ENCODE measurements at regions not wholly inside any gene's neighbourhood (a gene's known extent, or its start where the extent isn't known, plus 50 kb on each side); places are given as distances from the start of the nearest gene placed in this dataset.

DNA sequence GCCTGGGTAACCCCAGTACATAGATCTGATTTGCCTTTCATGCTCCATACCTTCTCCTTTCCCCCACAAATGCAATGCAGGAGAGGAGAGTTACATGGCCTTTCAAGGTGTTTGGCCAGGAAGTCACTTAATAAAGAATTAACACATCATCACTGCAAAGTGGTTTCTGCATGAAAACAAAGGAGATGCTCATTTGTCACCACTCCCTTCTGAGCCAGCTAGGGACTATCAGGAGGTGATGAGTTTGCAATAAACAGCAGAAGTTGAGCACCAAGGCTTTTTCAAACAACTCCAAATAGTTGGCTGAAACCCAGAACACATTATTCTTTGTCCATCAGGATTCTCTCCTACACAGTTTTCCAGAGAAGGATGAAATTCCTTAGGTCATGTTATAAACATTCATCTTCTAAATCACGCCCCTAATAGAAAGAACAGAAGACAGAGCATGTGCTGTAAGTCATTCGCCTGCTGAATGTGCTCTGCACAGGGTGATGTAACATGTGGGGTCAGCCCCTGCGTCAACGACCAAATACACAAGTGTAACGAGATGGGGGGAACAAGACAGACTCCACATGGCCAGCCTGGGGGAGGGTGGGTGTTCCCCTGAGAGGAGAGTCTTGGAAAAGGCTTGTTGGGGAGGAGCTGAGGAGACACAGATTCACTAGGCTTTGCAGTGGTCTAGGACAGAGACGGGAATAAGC, 87.3 kb upstream of the RMDN2 start:
- DNase-seq (ENCODE audit: low spot score) = no peak

DNA sequence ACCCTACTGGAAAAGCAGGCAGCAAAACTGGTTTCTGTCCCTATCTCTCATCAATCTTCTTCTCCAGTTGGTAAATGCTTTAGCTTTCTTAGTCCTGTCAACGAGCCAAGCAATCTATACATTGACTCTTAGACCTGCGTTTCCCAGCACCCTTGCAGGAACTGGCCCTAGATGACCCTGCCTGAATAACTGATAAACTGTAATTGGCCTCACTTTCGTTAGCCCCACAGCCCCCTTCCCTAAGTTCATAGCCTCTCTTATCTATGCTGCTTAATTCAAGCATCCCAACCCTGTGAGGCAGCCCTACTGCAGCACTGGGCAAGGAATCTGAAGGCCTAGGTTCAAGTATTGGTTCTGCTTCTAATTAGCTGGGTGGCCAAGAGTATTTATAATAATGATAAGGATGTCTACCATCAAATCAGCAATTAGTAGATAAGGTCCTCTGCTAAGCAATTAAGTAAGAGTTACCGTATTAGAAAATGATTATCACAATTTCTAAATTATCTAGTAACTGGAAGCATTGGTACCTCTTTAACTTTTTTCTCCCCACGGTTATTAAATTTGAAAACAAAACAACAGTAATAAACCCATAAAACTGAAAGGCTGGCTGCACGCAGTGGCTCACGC, 86.4 kb upstream of the RMDN2 start:
- no peak for DNase-seq (ENCODE audit: low spot score)

- DNase-seq (ENCODE audit: low spot score) = no peak
These were observed 85.1 kb upstream of the RMDN2 start for GRCh38 chr2:37839991-37840390.

- no peak for DNase-seq (ENCODE audit: low spot score)
These were observed 82.2 kb upstream of the RMDN2 start for GRCh38 chr2:37842732-37843440.

DNA sequence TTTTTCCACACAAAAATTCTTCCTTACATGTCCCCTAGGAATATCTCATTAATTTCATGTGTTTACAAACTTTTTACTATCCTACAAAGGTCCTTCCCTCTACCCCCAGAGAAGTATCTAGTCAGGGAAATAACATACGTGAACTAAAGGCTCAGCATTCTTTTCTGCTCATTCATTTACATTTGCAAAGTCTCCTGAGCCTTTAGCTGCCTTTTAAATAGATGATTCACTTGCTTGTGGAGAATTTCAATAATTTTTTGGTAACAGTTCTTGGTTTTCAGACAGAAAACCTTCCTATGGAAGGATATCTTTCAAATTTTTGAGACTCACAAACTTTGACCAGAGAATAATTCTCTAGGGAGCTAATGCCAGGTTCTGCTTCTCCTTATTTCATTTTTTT, 81.5 kb upstream of the RMDN2 start:
- DNase-seq (ENCODE audit: low spot score) = no peak

GRCh38 chr2:37846207-37846606, 78.9 kb upstream of the RMDN2 start:
- DNase-seq (ENCODE audit: low spot score) = no peak

GRCh38 chr2:37847792-37848191, 77.3 kb upstream of the RMDN2 start:
- no peak for DNase-seq (ENCODE audit: low spot score)

GRCh38 chr2:37848451-37848850, 76.6 kb upstream of the RMDN2 start:
- DNase-seq (ENCODE audit: low spot score) = no peak

GRCh38 chr2:37849911-37850310, 75.2 kb upstream of the RMDN2 start:
- DNase-seq (ENCODE audit: low spot score) = no peak

DNA sequence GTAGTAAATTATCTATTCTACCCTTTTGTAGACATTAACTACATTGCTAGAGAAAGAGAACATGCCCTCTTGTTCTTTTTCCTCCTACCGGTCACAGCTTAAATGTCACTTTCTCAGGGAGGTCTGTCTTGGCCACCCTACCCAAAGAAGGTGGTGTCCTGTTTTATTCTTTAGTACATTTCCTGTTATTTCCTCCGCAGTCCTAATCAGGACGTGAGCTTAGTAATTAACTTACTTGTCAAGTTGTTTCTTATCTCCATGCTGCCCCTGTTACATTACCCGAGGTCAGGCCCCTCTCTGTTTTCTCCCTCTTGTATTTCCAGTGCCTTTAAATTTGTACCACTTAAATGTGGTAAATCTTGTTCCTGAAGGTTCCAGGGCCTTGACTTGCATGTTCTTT, 73.7 kb upstream of the RMDN2 start:
- no peak for DNase-seq (ENCODE audit: low spot score)

DNA sequence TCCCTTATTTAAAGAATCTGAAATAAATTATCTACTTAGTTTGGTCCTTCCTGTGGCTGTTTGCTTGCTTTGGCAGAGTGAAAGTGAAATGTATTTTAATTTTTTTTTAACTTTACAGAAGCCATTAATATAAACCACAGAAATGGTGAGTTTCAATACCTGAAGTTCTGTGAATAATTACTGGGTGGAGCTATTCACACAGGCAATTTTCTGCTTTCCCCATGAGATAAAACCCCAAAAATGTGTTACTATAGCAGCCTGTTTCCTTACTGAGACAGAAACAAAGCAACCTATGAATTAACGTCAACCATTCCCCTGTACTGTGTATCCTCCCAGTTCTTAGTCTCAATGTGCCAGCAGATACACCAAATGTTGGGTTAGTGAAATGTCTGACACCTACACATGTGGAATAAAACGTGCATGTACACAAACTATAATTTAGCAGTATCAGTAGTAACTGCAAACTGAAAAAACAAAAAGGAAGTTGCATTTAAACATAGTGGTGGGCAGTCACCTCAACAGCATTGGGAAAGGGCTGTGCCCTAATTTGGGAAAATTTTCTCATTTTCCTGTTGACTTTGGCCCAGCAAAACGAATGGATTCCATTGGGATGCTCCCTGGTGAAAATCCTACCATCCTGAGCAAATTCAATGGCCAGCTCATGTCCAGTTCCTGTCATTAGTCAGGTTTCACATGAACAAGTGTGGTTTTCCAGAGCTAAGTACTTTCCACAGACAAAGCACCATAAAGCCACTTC, 73.1 kb upstream of the RMDN2 start:
- no peak for DNase-seq (ENCODE audit: low spot score)

DNA sequence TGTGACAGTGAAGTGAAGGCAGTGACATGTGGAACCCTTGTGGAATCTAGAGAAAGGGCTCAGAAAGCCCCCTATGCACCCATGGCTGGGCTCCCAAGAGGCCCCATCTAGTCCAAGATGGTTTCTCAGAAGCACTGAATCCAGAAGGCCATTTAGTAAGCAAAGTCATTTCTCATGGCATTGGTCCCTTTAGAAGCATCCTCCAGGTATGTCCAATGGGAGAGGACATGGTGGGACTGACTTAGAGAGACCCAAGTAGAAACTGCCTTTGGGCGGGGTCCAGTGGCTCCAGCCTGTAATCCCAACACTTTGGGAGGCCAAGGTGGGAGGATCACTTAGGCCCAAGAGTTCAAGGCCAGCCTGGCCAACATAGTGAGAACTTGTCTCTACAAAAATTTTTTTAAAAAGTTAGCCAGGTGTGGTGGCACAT, 72.5 kb upstream of the RMDN2 start:
- DNase-seq (ENCODE audit: low spot score) = no peak

DNA sequence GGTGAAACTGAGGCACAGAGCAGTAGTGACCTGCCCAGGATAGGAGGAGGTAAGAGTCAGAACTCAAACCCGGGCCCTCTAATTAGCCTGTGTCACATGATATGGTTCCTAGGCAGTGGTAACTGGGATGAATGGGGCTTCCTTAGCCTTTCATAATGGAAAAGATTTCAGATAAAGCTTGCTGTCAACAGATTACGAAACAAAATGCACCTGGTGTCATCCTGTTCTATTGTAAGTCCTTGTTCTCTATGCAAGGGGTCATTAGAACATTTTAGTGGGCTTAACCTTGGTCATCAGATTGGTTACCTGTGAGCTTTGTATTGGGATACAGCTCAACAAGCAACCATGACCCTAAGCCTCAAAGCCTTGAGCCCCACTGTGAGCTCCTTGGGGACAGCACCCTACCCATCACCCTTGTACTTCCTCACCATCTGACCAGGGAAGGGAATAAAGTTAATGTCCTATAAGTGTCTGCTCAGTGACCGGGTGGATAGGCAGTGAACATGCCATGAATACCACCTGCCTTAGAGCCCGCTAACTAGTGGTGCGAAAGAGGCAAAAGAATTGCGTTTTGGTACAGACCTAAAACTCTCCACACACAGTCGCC, 70.3 kb upstream of the RMDN2 start:
- no peak for DNase-seq (ENCODE audit: low spot score)

GRCh38 chr2:37855283-37856041, 69.6 kb upstream of the RMDN2 start:
- no peak for DNase-seq (ENCODE audit: low spot score)

DNA sequence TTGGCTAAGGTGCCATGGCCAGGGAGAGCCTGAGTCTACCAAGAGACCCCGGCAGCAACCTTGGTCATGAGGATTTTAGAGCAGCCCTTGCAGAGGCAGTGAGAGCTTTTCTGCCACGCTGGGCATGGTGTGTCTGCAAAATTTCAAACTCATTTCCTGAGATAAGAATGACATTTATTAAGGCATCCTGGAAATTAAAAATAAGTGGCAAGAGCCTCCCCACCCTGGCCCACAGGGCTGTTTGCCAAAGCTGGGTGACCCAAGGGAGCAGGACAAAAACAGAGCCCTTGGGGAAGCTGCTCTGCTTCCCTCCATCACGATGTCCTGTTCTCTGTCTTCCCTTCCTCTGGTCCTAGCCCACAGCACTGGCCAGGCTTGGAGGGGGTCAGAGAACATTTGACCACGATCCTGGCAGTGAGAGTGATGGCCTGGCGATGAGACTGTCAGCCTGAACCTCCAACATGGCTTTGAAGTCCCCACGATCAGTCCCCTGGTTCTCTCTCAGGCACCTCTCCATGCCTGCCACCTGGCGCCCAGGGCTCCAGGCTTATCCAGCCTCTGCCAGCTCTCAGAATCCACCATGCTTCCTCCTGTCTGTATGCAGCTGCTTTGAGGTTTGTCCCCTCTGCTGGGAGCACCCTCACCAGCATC, 68.9 kb upstream of the RMDN2 start:
- no peak for DNase-seq (ENCODE audit: low spot score)

GRCh38 chr2:37857575-37858399, 67.3 kb upstream of the RMDN2 start:
- DNase-seq (ENCODE audit: low spot score) = no peak

DNA sequence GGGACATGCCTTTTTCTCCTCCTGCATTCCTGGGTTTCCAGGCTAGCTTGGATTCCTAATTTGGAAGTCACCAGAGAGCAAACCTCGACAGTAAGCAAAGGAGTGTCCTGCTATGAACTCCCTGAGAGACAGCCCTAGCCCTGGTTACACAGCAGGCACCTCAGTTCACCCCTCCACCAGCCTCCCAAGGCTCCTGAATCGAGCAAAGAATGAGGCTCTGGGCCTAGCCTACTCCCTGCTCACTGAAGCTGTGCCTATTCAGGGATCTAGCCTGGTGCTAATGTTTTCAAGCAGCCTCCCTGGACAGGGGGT, 66.7 kb upstream of the RMDN2 start:
- DNase-seq (ENCODE audit: low spot score) = no peak

GRCh38 chr2:37858725-37859267, 66.3 kb upstream of the RMDN2 start:
- no peak for DNase-seq (ENCODE audit: low spot score)

GRCh38 chr2:37862620-37863019, 62.5 kb upstream of the RMDN2 start:
- DNase-seq (ENCODE audit: low spot score) = no peak

DNA sequence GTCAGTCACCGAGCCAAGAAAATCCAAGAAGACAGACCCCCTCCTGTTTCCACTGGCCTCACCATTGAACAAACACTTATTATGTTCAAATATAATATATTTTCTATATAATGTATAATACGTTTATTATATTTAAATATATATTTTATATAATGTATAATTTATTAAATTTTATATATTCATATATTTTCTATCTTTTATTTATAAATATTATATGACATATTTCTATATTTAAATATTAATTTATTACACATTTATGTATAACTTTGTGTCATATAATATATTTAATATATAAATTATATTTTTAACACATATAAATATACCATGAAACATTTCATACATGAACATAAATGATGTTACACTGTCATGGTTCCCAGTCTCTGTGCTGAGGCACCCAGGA, 60.9 kb upstream of the RMDN2 start:
- DNase-seq (ENCODE audit: low spot score) = no peak
